Natural killer cell (primary cell): ENCODE measurements at regions not wholly inside any gene's neighbourhood (a gene's known extent, or its start where the extent isn't known, plus 50 kb on each side); places are given as distances from the start of the nearest gene placed in this dataset.

Experiments
- ATAC-seq, 3 donors: fragments of 150-1000 bp in 2 of 3; fragments of 200-7000 bp in 1 of 3; cut with Tn5 transposase; 1 replicate in 1 of 3; 2 replicates in 2 of 3; pipeline ENCODE4 v1.10.0; 2021; ENCODE audit warnings: mild to moderate bottlenecking in 2 of 3, moderate library complexity in 2 of 3
- DNase-seq, 2 donors: peaks; one replicate each; pipeline versions ENCODE4 v3.0.0 to v3.0.0-alpha.2; 2013 to 2021; ENCODE audit warnings: mixed read lengths in 1 of 2
- H3K27ac ChIP-seq: one replicate; pipeline ENCODE4 v1.5.1; 2013; ENCODE audit warnings: mild to moderate bottlenecking, low read length
- H3K27me3 ChIP-seq: one replicate; pipeline ENCODE4 v1.6.1; 2013; ENCODE audit warnings: low read length; ENCODE audit not compliant: control insufficient read depth, insufficient read depth
- H3K36me3 ChIP-seq: one replicate; pipeline ENCODE4 v1.6.1; 2013; ENCODE audit warnings: low read length; ENCODE audit not compliant: control insufficient read depth, insufficient read depth
- H3K4me1 ChIP-seq: one replicate; pipeline ENCODE4 v1.6.1; 2013; ENCODE audit warnings: low read length; ENCODE audit not compliant: control insufficient read depth, insufficient read depth
- H3K4me3 ChIP-seq: one replicate; pipeline ENCODE4 v1.5.1; 2013; ENCODE audit warnings: low read length
- H3K9me3 ChIP-seq: one replicate; pipeline ENCODE4 v1.6.1; 2013; ENCODE audit warnings: low read length; ENCODE audit not compliant: control insufficient read depth, insufficient read depth
- H3K27ac Mint-ChIP-seq, 2 donors: one replicate each; pipeline ENCODE4 v1.8.0; 2022; ENCODE audit warnings: mild to moderate bottlenecking in 2 of 2, mixed read lengths in 2 of 2, moderate library complexity in 1 of 2
- H3K27me3 Mint-ChIP-seq, 2 donors: one replicate each; pipeline ENCODE4 v1.8.0; 2022; ENCODE audit warnings: low read depth in 2 of 2, mixed read lengths in 2 of 2
- H3K36me3 Mint-ChIP-seq: one replicate; pipeline ENCODE4 v1.8.0; 2022; ENCODE audit warnings: mixed read lengths
- H3K4me1 Mint-ChIP-seq, 2 donors: one replicate each; pipeline ENCODE4 v1.8.0; 2022; ENCODE audit warnings: mixed read lengths in 2 of 2
- H3K4me3 Mint-ChIP-seq: one replicate; pipeline ENCODE4 v1.8.0; 2022; ENCODE audit warnings: mild to moderate bottlenecking, moderate library complexity, mixed read lengths
- H3K9me3 Mint-ChIP-seq, 2 donors: one replicate each; pipeline ENCODE4 v1.8.0; 2022; ENCODE audit warnings: mixed read lengths in 2 of 2
- CTCF ChIP-seq: fragments of 200-600 bp; IDR thresholded peaks from one replicate; pipeline ENCODE4 v1.8.0; 2022; ENCODE audit warnings: antibody characterized with exemption
- WGBS: methylation state at CpG from one replicate; pipeline ENCODE4 v1.1.7; 2013; ENCODE audit warnings: missing lambda C conversion rate; ENCODE audit not compliant: insufficient coverage; 5-methylcytosine and 5-hydroxymethylcytosine counted together
- intact Hi-C: fragments of 100-400 bp; cut with micrococcal nuclease; formaldehyde crosslinking; loops from one replicate; pipeline ENCODE4 v1.14.2; 2022

- H3K36me3 ChIP-seq = no peaks in the 10 kb centered on the region
- no peaks in the 10 kb centered on the region for H3K9me3 ChIP-seq
- no peak overlapping the region for H3K27ac Mint-ChIP-seq
- no peak for TF ChIP-seq CTCF
- H3K4me1 ChIP-seq = no peaks in the 10 kb centered on the region
- H3K27ac ChIP-seq = no peak overlapping the region
- no peak overlapping the region for H3K4me3 ChIP-seq
- intact Hi-C loops = no loop called here
- no peaks in the 10 kb centered on the region for H3K4me1 Mint-ChIP-seq
- no peaks in the 10 kb centered on the region for H3K27me3 ChIP-seq
- H3K9me3 Mint-ChIP-seq = no peaks in the 10 kb centered on the region
- no peaks in the 10 kb centered on the region for H3K36me3 Mint-ChIP-seq
- no peak overlapping the region for H3K4me3 Mint-ChIP-seq
- no peak for DNase-seq
- peaks cover 0 to 11% of the 10 kb centered on the region in 2 donors for H3K27me3 Mint-ChIP-seq
- WGBS = 73% methylated on average over 2 of the region's 3 CpGs
- no peak for ATAC-seq
These were observed 414.9 kb downstream of the COG6 start for GRCh38 chr13:40070357-40070756.

GRCh38 chr13:40072663-40073120 is 417.2 kb downstream of the COG6 start:
- H3K36me3 ChIP-seq = no peaks in the 10 kb centered on the region
- H3K4me1 Mint-ChIP-seq = no peaks in the 10 kb centered on the region
- intact Hi-C loops = no loop called here
- H3K36me3 Mint-ChIP-seq = no peaks in the 10 kb centered on the region
- H3K4me1 ChIP-seq = no peaks in the 10 kb centered on the region
- H3K4me3 Mint-ChIP-seq = no peak overlapping the region
- no peaks in the 10 kb centered on the region for H3K27me3 ChIP-seq
- peaks cover 3 to 11% of the 10 kb centered on the region in 2 donors for H3K27me3 Mint-ChIP-seq
- H3K9me3 Mint-ChIP-seq = no peaks in the 10 kb centered on the region
- no peak overlapping the region for H3K4me3 ChIP-seq
- no peaks in the 10 kb centered on the region for H3K9me3 ChIP-seq
- WGBS = 96% methylated on average over 4 of the region's 4 CpGs
- H3K27ac Mint-ChIP-seq = no peak overlapping the region
- TF ChIP-seq CTCF = no peak
- no peak for DNase-seq
- no peak overlapping the region for H3K27ac ChIP-seq
- no peak for ATAC-seq

- no peaks in the 10 kb centered on the region for H3K4me1 ChIP-seq
- intact Hi-C loops = no loop called here
- Mint-ChIP-seq H3K4me1 (no peaks in the 10 kb centered on the region), H3K36me3 (no peaks in the 10 kb centered on the region), H3K27ac (no peak overlapping the region), H3K27me3 (peaks cover 5 to 18% of the 10 kb centered on the region in 2 donors), H3K9me3 (no peaks in the 10 kb centered on the region), H3K4me3 (no peak overlapping the region)
- H3K27me3 ChIP-seq = no peaks in the 10 kb centered on the region
- DNase-seq (no peak), ATAC-seq (no peak)
- no peaks in the 10 kb centered on the region for H3K36me3 ChIP-seq
- WGBS = 81% methylated on average over 3 of the region's 3 CpGs
- no peak overlapping the region for H3K27ac ChIP-seq
- no peak for TF ChIP-seq CTCF
- H3K4me3 ChIP-seq = no peak overlapping the region
- H3K9me3 ChIP-seq = no peaks in the 10 kb centered on the region
These were observed 418.9 kb downstream of the COG6 start for GRCh38 chr13:40074338-40074737.

GRCh38 chr13:40075281-40075680 is 419.8 kb downstream of the COG6 start:
- Mint-ChIP-seq H3K27ac (no peak overlapping the region), H3K4me1 (no peaks in the 10 kb centered on the region), H3K9me3 (no peaks in the 10 kb centered on the region), H3K27me3 (peaks cover 5 to 18% of the 10 kb centered on the region in 2 donors), H3K4me3 (no peak overlapping the region), H3K36me3 (no peaks in the 10 kb centered on the region)
- H3K27me3 ChIP-seq = no peaks in the 10 kb centered on the region
- no peaks in the 10 kb centered on the region for H3K36me3 ChIP-seq
- DNase-seq (no peak), ATAC-seq (no peak)
- TF ChIP-seq CTCF = no peak
- H3K4me3 ChIP-seq = no peak overlapping the region
- intact Hi-C loops = no loop called here
- H3K9me3 ChIP-seq = no peaks in the 10 kb centered on the region
- H3K27ac ChIP-seq = no peak overlapping the region
- H3K4me1 ChIP-seq = no peaks in the 10 kb centered on the region
- WGBS = 94% methylated on average over 4 of the region's 5 CpGs
